H9 (cell line): ENCODE measurements at regions not wholly inside any gene's neighbourhood (a gene's known extent, or its start where the extent isn't known, plus 50 kb on each side); places are given as distances from the start of the nearest gene placed in this dataset.

ENCODE experiments used
- DNase-seq: peaks from one replicate; pipeline ENCODE4 v3.0.0-alpha.2; 2017
- H2AFZ ChIP-seq: one replicate; pipeline ENCODE4 v1.6.1; 2013; ENCODE audit warnings: mild to moderate bottlenecking, low read length, control low read depth, moderate library complexity
- H2AK5ac ChIP-seq: 2 replicates; pipeline ENCODE4 v1.6.1; 2013; ENCODE audit warnings: low read length, control low read depth, mixed read lengths; ENCODE audit not compliant: insufficient read length
- H2BK120ac ChIP-seq: one replicate; pipeline ENCODE4 v1.6.1; 2013; ENCODE audit warnings: low read depth, mild to moderate bottlenecking, low read length, control low read depth, inconsistent platforms; ENCODE audit not compliant: poor library complexity, severe bottlenecking
- H2BK12ac ChIP-seq: 2 replicates; pipeline ENCODE4 v1.6.1; 2013; ENCODE audit warnings: low read length, control low read depth, mixed read lengths, low read depth; ENCODE audit not compliant: insufficient read length
- H2BK15ac ChIP-seq: 2 replicates; pipeline ENCODE4 v1.6.1; 2013; ENCODE audit warnings: low read depth, low read length, control low read depth
- H2BK20ac ChIP-seq: one replicate; pipeline ENCODE4 v1.6.1; 2013; ENCODE audit warnings: low read depth, mild to moderate bottlenecking, low read length, control low read depth, inconsistent platforms; ENCODE audit not compliant: poor library complexity, severe bottlenecking
- H2BK5ac ChIP-seq: 2 replicates; pipeline ENCODE4 v1.6.1; 2013; ENCODE audit warnings: low read length, control low read depth, mixed read lengths; ENCODE audit not compliant: insufficient read length
- H3K14ac ChIP-seq: 2 replicates; pipeline ENCODE4 v1.6.1; 2013; ENCODE audit warnings: low read length, control low read depth; ENCODE audit not compliant: insufficient read depth
- H3K18ac ChIP-seq: 2 replicates; pipeline ENCODE4 v1.6.1; 2013; ENCODE audit warnings: low read depth, mild to moderate bottlenecking, mixed read lengths, low read length, control low read depth; ENCODE audit not compliant: insufficient read length
- H3K23ac ChIP-seq: 2 replicates; pipeline ENCODE4 v1.6.1; 2013; ENCODE audit warnings: low read length, control low read depth, mixed read lengths, low read depth; ENCODE audit not compliant: insufficient read length
- H3K23me2 ChIP-seq: 2 replicates; pipeline ENCODE4 v1.6.1; 2013; ENCODE audit warnings: low read depth, mild to moderate bottlenecking, mixed read lengths, low read length, control low read depth; ENCODE audit not compliant: insufficient read length, poor library complexity, severe bottlenecking
- H3K27ac ChIP-seq: 2 replicates; pipeline ENCODE4 v1.5.1; 2013; ENCODE audit warnings: low read length, control low read depth, mixed read lengths, low read depth; ENCODE audit not compliant: insufficient read length
- H3K27me3 ChIP-seq: 2 replicates; pipeline ENCODE4 v1.6.1; 2013; ENCODE audit warnings: low read length, control low read depth, inconsistent platforms; ENCODE audit not compliant: insufficient read depth
- H3K4ac ChIP-seq: 2 replicates; pipeline ENCODE4 v1.6.1; 2013; ENCODE audit warnings: low read depth, mild to moderate bottlenecking, control low read depth, inconsistent platforms, low read length, moderate library complexity
- H3K4me1 ChIP-seq: 2 replicates; pipeline ENCODE4 v1.6.1; 2013; ENCODE audit warnings: low read length, control low read depth, inconsistent platforms; ENCODE audit not compliant: insufficient read depth
- H3K4me2 ChIP-seq: 2 replicates; pipeline ENCODE4 v1.6.1; 2013; ENCODE audit warnings: low read length, control low read depth, mixed read lengths; ENCODE audit not compliant: insufficient read length, insufficient read depth
- H3K56ac ChIP-seq: 2 replicates; pipeline ENCODE4 v1.6.1; 2013; ENCODE audit warnings: low read depth, mild to moderate bottlenecking, mixed read lengths, low read length, control low read depth; ENCODE audit not compliant: insufficient read length
- H3K79me1 ChIP-seq: 2 replicates; pipeline ENCODE4 v1.6.1; 2013; ENCODE audit warnings: low read depth, mild to moderate bottlenecking, moderate library complexity, low read length, control low read depth, inconsistent platforms; ENCODE audit not compliant: insufficient read depth, poor library complexity, severe bottlenecking
- H3K79me2 ChIP-seq: 2 replicates; pipeline ENCODE4 v1.6.1; 2013; ENCODE audit warnings: low read length, control low read depth, inconsistent platforms; ENCODE audit not compliant: insufficient read depth
- H3K9ac ChIP-seq: 2 replicates; pipeline ENCODE4 v1.6.1; 2013; ENCODE audit warnings: low read length, control low read depth, mixed read lengths; ENCODE audit not compliant: insufficient read length; ENCODE audit errors: extremely low read depth
- H3K9me3 ChIP-seq: one replicate; pipeline ENCODE4 v1.6.1; 2013; ENCODE audit warnings: low read depth, low read length, inconsistent platforms; ENCODE audit not compliant: control insufficient read depth
- H3T11ph ChIP-seq: one replicate; pipeline ENCODE4 v1.6.1; 2013; ENCODE audit warnings: mild to moderate bottlenecking, low read length, control low read depth, inconsistent platforms
- H4K20me1 ChIP-seq: one replicate; pipeline ENCODE4 v1.6.1; 2013; ENCODE audit not compliant: control insufficient read depth, insufficient read length, insufficient read depth
- H4K5ac ChIP-seq: 2 replicates; pipeline ENCODE4 v1.6.1; 2013; ENCODE audit warnings: low read depth, mild to moderate bottlenecking, mixed read lengths, low read length, control low read depth; ENCODE audit not compliant: insufficient read length
- H4K8ac ChIP-seq: replicated peaks from 2 replicates; pipeline ENCODE4 v1.6.1; 2013; ENCODE audit warnings: low read length, control low read depth, mixed read lengths, low read depth; ENCODE audit not compliant: insufficient read length
- H4K91ac ChIP-seq: 2 replicates; pipeline ENCODE4 v1.6.1; 2013; ENCODE audit warnings: low read depth, mild to moderate bottlenecking, moderate library complexity, mixed read lengths, low read length, control low read depth; ENCODE audit not compliant: insufficient read length
- H3K27ac Mint-ChIP-seq, 3 experiments: 2 replicates in 2 of 3; 3 replicates in 1 of 3; pipeline ENCODE4 v1.8.0; 2020 to 2021; ENCODE audit warnings: mixed read lengths in 3 of 3, mild to moderate bottlenecking in 1 of 3, moderate library complexity in 1 of 3
- H3K27me3 Mint-ChIP-seq: 2 replicates; pipeline ENCODE4 v1.8.0; 2021; ENCODE audit warnings: low read depth, mild to moderate bottlenecking, moderate library complexity, mixed read lengths
- H3K36me3 Mint-ChIP-seq, 3 experiments: 2 replicates in 2 of 3; 3 replicates in 1 of 3; pipeline ENCODE4 v1.8.0; 2020 to 2021; ENCODE audit warnings: low read depth in 3 of 3, mixed read lengths in 3 of 3; ENCODE audit not compliant: insufficient read depth in 1 of 3
- H3K4me1 Mint-ChIP-seq, 2 experiments: 2 replicates each; pipeline ENCODE4 v1.8.0; 2020; ENCODE audit warnings: mixed read lengths in 2 of 2
- H3K4me3 Mint-ChIP-seq, 2 experiments: 2 replicates in 1 of 2; 3 replicates in 1 of 2; pipeline ENCODE4 v1.8.0; 2020 to 2021; ENCODE audit warnings: mild to moderate bottlenecking in 2 of 2, mixed read lengths in 2 of 2, moderate library complexity in 1 of 2
- H3K9me3 Mint-ChIP-seq, 2 experiments: 2 replicates in 1 of 2; 3 replicates in 1 of 2; pipeline ENCODE4 v1.8.0; 2020; ENCODE audit warnings: mild to moderate bottlenecking in 2 of 2, mixed read lengths in 2 of 2, moderate library complexity in 1 of 2
- WGBS: extraction: QIAGEN DNeasy Blood & Tissue Kit; methylation state at CpG from one replicate; pipeline ENCODE4 v1.1.7; 2013; ENCODE audit warnings: missing lambda C conversion rate, low lambda C conversion rate, mixed read lengths; ENCODE audit not compliant: insufficient read length; ENCODE audit errors: extremely low coverage; 5-methylcytosine and 5-hydroxymethylcytosine counted together
- TF ChIP-seq, protein P1 (sequence below): fragments of 200-600 bp; sonication (generic); conservative IDR thresholded peaks from 3 replicates; pipeline ENCODE4 v1.8.0; 2021; ENCODE audit warnings: antibody characterized with exemption, mild to moderate bottlenecking

DNA sequence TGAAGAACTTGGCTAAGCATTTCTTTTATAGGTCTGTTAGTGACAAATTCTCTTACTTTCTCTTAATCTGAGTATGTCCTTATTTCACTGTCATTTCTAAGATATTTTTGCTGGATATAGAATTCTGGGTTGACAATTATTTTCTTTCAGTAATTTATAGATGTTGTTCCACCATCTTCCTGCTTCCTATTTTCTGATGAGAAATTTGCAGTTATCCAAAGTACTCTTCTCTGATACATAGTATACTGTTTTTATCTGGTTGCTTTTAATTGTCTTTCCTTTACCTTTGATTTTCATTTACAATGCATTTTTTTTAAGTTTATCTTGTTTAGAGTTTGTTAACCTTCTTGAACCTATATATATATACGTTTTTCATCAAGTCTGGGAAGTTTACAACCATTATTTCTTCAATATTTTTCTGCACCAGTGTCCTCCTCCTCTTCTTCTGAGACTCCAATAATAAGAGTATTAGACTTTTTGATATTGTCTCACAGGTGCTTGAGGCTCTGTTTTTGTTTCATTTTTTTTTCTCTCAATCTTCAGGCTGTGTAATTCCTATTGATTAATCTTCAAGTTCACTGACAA, 101.6 kb upstream of the INSIG1 start:
- H4K8ac ChIP-seq: no peak overlapping the region
- no peak overlapping the region for H2BK15ac ChIP-seq
- Mint-ChIP-seq H3K4me3 (no peak overlapping the region), H3K36me3 (peaks cover 0 to 15% (median 2%) of the 10 kb centered on the region in 3 experiments; a peak in 4 of 7 replicates), H3K9me3 (peaks cover 13% of the 10 kb centered on the region in 2 experiments), H3K27ac (no peak overlapping the region), H3K4me1 (peaks cover 2 to 4% of the 10 kb centered on the region in 2 experiments; a peak in 2 of 4 replicates), H3K27me3 (peaks cover 25% of the 10 kb centered on the region)
- H2BK20ac ChIP-seq: no peak overlapping the region
- H3K56ac ChIP-seq: no peak overlapping the region
- H3K4ac ChIP-seq: no peak overlapping the region
- H3K79me2 ChIP-seq: no peaks in the 10 kb centered on the region
- H3T11ph ChIP-seq: no peak overlapping the region
- no peak overlapping the region for H4K5ac ChIP-seq
- no peak overlapping the region for H3K4me2 ChIP-seq
- no peak overlapping the region for H4K91ac ChIP-seq
- no peak overlapping the region for H2BK12ac ChIP-seq
- no peak overlapping the region for H3K18ac ChIP-seq
- H4K20me1 ChIP-seq: no peaks in the 10 kb centered on the region
- H3K27ac ChIP-seq: no peak overlapping the region
- H3K79me1 ChIP-seq: no peaks in the 10 kb centered on the region
- no peak overlapping the region for H2BK120ac ChIP-seq
- H3K23ac ChIP-seq: no peak overlapping the region
- H2AK5ac ChIP-seq: no peak overlapping the region
- no peaks in the 10 kb centered on the region for H3K27me3 ChIP-seq
- H2BK5ac ChIP-seq: no peak overlapping the region
- no peak overlapping the region for H2AFZ ChIP-seq
- no peak overlapping the region for H3K9ac ChIP-seq
- no peaks in the 10 kb centered on the region for H3K23me2 ChIP-seq
- no peaks in the 10 kb centered on the region for H3K4me1 ChIP-seq
- WGBS: no CpG with 5 or more reads among the region's 1 CpG
- DNase-seq: no peak
- TF ChIP-seq, protein P1, sequence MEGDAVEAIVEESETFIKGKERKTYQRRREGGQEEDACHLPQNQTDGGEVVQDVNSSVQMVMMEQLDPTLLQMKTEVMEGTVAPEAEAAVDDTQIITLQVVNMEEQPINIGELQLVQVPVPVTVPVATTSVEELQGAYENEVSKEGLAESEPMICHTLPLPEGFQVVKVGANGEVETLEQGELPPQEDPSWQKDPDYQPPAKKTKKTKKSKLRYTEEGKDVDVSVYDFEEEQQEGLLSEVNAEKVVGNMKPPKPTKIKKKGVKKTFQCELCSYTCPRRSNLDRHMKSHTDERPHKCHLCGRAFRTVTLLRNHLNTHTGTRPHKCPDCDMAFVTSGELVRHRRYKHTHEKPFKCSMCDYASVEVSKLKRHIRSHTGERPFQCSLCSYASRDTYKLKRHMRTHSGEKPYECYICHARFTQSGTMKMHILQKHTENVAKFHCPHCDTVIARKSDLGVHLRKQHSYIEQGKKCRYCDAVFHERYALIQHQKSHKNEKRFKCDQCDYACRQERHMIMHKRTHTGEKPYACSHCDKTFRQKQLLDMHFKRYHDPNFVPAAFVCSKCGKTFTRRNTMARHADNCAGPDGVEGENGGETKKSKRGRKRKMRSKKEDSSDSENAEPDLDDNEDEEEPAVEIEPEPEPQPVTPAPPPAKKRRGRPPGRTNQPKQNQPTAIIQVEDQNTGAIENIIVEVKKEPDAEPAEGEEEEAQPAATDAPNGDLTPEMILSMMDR: no peak
- peaks cover 5% of the 10 kb centered on the region for H3K9me3 ChIP-seq
- H3K14ac ChIP-seq: no peak overlapping the region
